GM18502 (cell line): ENCODE measurements at regions not wholly inside any gene's neighbourhood (a gene's known extent, or its start where the extent isn't known, plus 50 kb on each side); places are given as distances from the start of the nearest gene placed in this dataset.

Source experiments
- ATAC-seq: cut with Tn5 transposase; IDR thresholded peaks from one replicate; pipeline ENCODE4 v1.9.1; 2021; ENCODE audit warnings: mild to moderate bottlenecking; ENCODE audit not compliant: unreplicated experiment, poor library complexity

DNA sequence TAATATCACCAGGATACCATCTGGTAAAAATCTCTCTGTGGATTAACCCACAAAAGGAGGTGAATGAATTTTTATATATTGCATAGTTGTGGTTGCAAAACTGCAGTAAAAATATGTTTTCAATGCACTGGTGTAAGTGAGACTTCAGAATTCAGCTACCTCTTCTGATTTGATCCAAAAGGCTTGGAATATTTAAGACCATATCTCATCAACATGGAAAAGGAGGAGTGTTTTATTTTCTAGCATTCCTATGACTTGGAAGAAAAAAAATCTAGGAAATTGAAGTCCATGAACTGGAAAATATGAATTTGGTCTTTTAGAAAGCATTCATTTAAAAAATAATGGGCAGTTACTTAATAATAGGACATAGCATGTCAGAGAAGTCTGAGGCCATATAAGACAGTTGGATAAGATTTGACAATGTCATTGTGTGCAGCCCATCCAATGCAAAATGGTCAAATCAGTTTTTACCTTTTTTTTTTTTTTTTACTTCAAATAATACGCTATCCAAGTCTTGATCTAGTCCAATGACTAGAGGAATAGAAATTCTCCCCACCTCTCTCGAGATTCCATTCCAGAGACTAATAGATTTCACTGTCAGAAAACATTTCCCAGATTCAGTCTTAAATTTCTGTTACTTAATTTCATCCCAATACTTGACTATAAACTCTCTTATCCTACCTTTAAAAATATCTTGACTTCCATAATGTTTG lies 364.9 kb upstream of the PMFBP1 start:
- ATAC-seq: no peak

DNA sequence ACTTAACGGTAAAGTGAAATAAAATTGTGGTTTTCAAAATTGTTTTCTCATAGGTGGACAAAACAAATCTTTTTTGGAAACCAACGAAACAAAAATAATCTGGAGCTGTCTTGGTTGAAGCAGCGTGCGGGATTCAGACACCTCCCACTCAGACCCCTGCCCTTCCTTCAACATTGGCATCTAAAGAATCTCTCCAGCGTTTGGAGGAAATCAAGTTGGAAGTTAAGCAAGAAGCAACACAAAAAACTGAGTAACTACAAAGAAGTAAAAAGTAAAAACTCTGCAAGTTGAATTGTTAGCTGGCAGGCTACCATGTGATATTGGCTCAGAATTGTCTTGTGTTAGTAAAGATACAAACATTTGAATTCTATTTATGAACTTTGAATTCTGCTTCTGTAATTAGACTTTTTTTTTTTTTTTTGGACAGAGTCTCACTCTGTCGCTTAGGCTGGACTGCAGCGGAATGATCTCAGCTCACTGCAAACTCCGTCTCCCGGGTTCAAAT lies 361.0 kb upstream of the PMFBP1 start:
- ATAC-seq: no peak

- no peak for ATAC-seq
Observed at GRCh38 chr16:72530434-72530833, 358.5 kb upstream of the PMFBP1 start.

GRCh38 chr16:72523087-72523486 lies 351.1 kb upstream of the PMFBP1 start:
- no peak for ATAC-seq

GRCh38 chr16:72517154-72517553 lies 345.2 kb upstream of the PMFBP1 start:
- ATAC-seq: no peak

DNA sequence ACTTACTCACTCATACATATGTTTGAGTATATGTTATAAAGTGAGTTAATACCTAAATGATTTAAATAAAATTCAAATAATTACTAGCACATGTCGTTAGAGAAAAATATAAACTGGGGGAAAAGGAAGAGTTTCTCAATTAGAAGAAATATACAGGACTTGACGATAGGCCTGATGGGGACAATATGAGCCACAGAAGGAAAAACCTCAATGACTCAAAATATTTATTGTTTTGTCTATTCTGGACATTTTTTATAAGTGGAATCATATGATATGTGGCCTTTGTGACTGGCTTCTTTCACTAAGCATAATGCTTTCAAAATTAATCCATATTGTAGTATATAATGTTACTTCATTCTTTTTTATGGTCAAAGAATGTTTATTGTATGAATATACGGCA lies 339.2 kb upstream of the PMFBP1 start:
- ATAC-seq: no peak

- no peak for ATAC-seq
Observed at GRCh38 chr16:72508191-72508590, 336.2 kb upstream of the PMFBP1 start.

DNA sequence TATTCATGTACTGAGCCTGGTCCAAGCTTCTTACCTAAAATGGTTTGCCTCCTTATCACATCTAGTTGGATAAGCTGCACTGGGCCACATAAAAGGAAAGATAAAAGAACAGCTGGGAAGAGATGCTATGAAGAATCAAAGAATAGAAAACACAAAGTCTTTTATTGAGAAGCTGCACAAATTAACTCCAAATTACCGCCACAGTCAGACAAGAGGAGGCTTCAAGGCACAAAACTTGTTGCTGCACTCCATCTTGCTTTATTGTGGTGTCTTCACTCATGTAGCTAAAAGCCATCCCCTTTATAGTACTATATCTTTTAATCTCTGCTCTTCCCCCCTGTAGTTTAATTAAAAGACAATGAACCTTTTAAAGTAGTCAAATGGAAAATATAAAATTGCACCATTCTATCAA lies 330.6 kb upstream of the PMFBP1 start:
- no peak for ATAC-seq

- peak; percentile 83 for ATAC-seq
Observed at GRCh38 chr16:72501739-72502593, 330.0 kb upstream of the PMFBP1 start.

- ATAC-seq: no peak
Observed at GRCh38 chr16:72500545-72500944, 328.6 kb upstream of the PMFBP1 start.

- no peak for ATAC-seq
Observed at GRCh38 chr16:72493716-72494415, 321.9 kb upstream of the PMFBP1 start.

DNA sequence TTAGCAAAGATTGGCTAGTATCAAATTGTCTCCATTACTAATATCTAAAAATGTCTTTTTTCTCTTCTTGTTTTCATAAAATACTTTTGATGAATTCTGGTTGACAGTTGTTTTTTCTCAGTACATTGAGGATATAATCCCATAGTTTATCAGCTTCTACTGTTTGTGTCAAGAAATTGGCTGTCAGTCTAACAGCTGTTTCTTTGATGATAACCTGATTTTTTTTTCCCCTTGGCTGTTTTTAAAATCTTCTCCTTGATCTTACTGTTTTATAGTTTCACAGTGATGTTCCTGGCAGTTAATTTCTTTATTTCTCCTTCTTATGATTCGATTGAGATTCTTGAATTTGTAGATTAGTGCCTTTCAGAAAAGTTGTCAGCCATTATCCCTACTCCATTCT lies 315.3 kb upstream of the PMFBP1 start:
- no peak for ATAC-seq

GRCh38 chr16:72482695-72483094 lies 310.7 kb upstream of the PMFBP1 start:
- ATAC-seq: no peak

GRCh38 chr16:72481419-72481818 lies 309.5 kb upstream of the PMFBP1 start:
- ATAC-seq: no peak

GRCh38 chr16:72480911-72481310 lies 309.0 kb upstream of the PMFBP1 start:
- no peak for ATAC-seq

DNA sequence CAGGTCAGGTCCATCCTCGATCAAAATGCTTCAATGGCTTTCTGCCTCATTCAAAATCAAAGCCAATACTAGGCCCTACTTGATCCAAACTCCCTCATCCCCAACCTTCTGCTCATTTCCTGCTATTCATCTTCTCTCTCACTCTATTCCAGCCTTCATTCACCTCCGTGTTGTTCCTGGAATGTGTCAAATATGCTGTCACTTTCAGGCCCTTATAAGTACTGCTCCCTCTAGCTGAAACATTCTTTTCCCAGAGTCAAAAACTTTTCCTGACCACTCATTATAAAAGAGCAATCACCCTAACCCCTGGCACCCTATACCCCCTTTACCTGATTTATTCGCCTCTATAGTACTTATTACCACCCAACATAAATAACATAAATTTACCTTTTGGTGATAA lies 303.7 kb upstream of the PMFBP1 start:
- ATAC-seq: no peak

GRCh38 chr16:72474501-72475123 lies 302.7 kb upstream of the PMFBP1 start:
- no peak for ATAC-seq

GRCh38 chr16:72473631-72474030 lies 301.7 kb upstream of the PMFBP1 start:
- no peak for ATAC-seq

DNA sequence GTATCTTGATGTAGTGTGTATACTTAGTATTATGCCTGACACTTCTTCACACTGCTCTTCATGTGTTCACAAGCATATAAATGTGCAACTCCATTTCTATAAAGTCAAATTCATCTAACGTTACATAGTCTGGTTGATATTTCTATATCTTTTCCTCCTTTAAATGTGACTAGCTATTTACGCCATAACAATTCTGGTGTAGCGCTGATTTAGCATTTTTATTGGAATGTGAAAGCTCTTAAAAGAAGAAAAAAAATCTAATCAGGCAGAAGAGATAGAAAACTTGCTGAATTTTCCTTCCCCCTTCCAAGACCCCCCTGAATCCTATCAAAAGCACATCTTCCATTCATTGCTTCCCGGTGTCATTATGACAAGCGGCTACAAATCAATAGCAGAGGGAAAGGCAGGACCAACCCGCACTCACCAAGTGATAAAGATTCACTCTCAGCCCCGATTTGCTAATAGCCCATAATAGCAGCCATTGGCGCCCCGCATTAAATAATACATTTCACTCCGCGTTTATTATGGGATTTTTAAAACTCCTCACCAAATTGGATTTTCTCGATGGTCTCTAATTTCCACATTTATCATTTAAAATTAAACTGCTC lies 299.5 kb upstream of the PMFBP1 start:
- no peak for ATAC-seq

DNA sequence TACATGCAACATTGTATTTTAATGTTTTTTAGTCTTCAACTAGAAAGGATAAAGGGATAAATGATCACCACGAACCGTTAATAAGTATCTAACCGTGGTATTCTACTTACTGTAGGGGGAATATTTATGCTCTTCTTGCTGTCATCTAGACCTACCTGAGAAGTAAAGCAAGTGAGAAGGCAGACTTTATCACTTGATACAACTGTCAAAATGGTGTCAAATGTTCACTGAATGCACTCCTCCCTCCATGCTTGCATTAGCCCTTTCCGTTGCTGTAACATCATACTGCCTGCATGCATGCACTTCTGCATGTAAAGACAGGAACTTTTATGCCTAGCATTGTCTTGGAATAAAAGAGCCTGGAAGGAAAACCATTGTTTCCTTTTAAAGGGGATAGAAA lies 298.6 kb upstream of the PMFBP1 start:
- ATAC-seq: no peak
